GM12878 (cell line): ENCODE measurements at regions not wholly inside any gene's neighbourhood (a gene's known extent, or its start where the extent isn't known, plus 50 kb on each side); places are given as distances from the start of the nearest gene placed in this dataset.

Experiments used
- ATAC-seq: fragments of 200-7000 bp; cut with Tn5 transposase; 3 replicates; pipeline ENCODE4 v1.9.1; 2020; ENCODE audit warnings: mild to moderate bottlenecking, moderate library complexity
- BruUV-seq: library from RNA; stranded (reverse); fragments of 400-500 nt; replicated peaks from 2 replicates; lab custom pipeline; 2021; lab: Mats Ljungman, UMichigan
- CTCF ChIA-PET: fragments of 300-600 bp; sonication (Branson Sonifier 250); formaldehyde crosslinking; extraction: SDS; loops from one replicate; lab custom pipeline; 2021; ENCODE audit warnings: inconsistent platforms; lab: Yijun Ruan, JAX
- POLR2A ChIA-PET: fragments of 350-600 bp; formaldehyde crosslinking; extraction: SDS; loops from one replicate; lab custom pipeline; 2021; ENCODE audit warnings: inconsistent platforms; lab: Charles Lee
- RAD21 ChIA-PET: fragments of 300-600 bp; sonication (Branson Sonifier 250); formaldehyde crosslinking; loops from one replicate; lab custom pipeline; 2023; ENCODE audit warnings: antibody characterized with exemption; ENCODE audit not compliant: unreplicated experiment; lab: Charles Lee
- SMC1A ChIA-PET: fragments of 300-600 bp; sonication (Branson Sonifier 250); formaldehyde crosslinking; loops from one replicate; lab custom pipeline; 2023; ENCODE audit not compliant: unreplicated experiment, uncharacterized antibody; lab: Charles Lee
- DNase-seq: peaks from one replicate; pipeline ENCODE4 v3.0.0-alpha.2; 2011; ENCODE audit warnings: low read depth, low spot score
- FAIRE-seq: peaks from 3 replicates; lab custom pipeline; 2011; peaks lifted over from hg19 to GRCh38; lab: Jason Lieb, UNC
- H2AFZ ChIP-seq: 2 replicates; pipeline ENCODE4 v1.6.0; 2011; ENCODE audit warnings: low read depth, low read length, control low read depth; ENCODE audit not compliant: control insufficient read depth
- H3K27ac ChIP-seq: 2 replicates; pipeline ENCODE4 v1.5.1; 2011; ENCODE audit warnings: control low read depth; ENCODE audit not compliant: control insufficient read depth, insufficient read depth
- H3K27me3 ChIP-seq, 2 experiments: replicated peaks in 1 of 2; 2 replicates each; pipeline versions ENCODE4 v1.6.0 to v1.6.1; 2011; ENCODE audit warnings: low read length in 1 of 2; ENCODE audit not compliant: control insufficient read depth in 2 of 2, insufficient read depth in 2 of 2
- H3K36me3 ChIP-seq, 2 experiments: 2 replicates each; pipeline ENCODE4 v1.5.1; 2011; ENCODE audit warnings: low read length in 1 of 2; ENCODE audit not compliant: control insufficient read depth in 2 of 2, insufficient read depth in 2 of 2
- H3K4me1 ChIP-seq: 2 replicates; pipeline ENCODE4 v1.6.1; 2011; ENCODE audit warnings: mild to moderate bottlenecking, low read length, moderate library complexity, mixed read lengths; ENCODE audit not compliant: control insufficient read depth, insufficient read depth
- H3K4me2 ChIP-seq: 2 replicates; pipeline ENCODE4 v1.6.0; 2011; ENCODE audit warnings: control low read depth; ENCODE audit not compliant: control insufficient read depth, insufficient read depth
- H3K4me3 ChIP-seq: fragments of 200-600 bp; sonication (generic); 2 replicates; pipeline ENCODE4 v1.5.1; 2016
- H3K79me2 ChIP-seq: 2 replicates; pipeline ENCODE4 v1.6.0; 2011; ENCODE audit warnings: low read length; ENCODE audit not compliant: control insufficient read depth, insufficient read depth
- H3K9ac ChIP-seq: 2 replicates; pipeline ENCODE4 v1.8.0; 2011; ENCODE audit warnings: low read length, control low read depth, mixed read lengths; ENCODE audit not compliant: control insufficient read depth, insufficient read depth
- H3K9me3 ChIP-seq: replicated peaks from 3 replicates; pipeline ENCODE4 v1.5.1; 2011; ENCODE audit warnings: mild to moderate bottlenecking, low read length; ENCODE audit not compliant: control insufficient read depth, insufficient read depth
- H4K20me1 ChIP-seq: 2 replicates; pipeline ENCODE4 v1.6.0; 2011; ENCODE audit not compliant: control insufficient read depth, insufficient read depth
- CHD4 ChIP-seq: fragments of 200-600 bp; sonication (generic); IDR thresholded peaks from 2 replicates; pipeline ENCODE4 v1.6.1; 2016; ENCODE audit warnings: mild to moderate bottlenecking
- CREB1 ChIP-seq: IDR thresholded peaks from 2 replicates; pipeline ENCODE4 v1.6.1; 2012; ENCODE audit warnings: low read depth, mild to moderate bottlenecking, inconsistent platforms
- CREM ChIP-seq: IDR thresholded peaks from 2 replicates; pipeline ENCODE4 v1.6.1; 2014; ENCODE audit warnings: antibody characterized with exemption, low read depth
- HDGF ChIP-seq: fragments of 450-650 bp; IDR thresholded peaks from 2 replicates; pipeline ENCODE4 v1.6.1; 2016; ENCODE audit warnings: antibody characterized with exemption
- LARP7 ChIP-seq: fragments of 450-650 bp; IDR thresholded peaks from 2 replicates; pipeline ENCODE4 v1.6.1; 2017; ENCODE audit warnings: mild to moderate bottlenecking
- NFYA ChIP-seq: IDR thresholded peaks from 2 replicates; pipeline ENCODE4 v1.6.1; 2011; ENCODE audit warnings: low read depth, mild to moderate bottlenecking, low read length, improper control_type of control experiment, borderline replicate concordance
- NR2C1 ChIP-seq: fragments of 450-650 bp; IDR thresholded peaks from 2 replicates; pipeline ENCODE4 v1.6.1; 2017; ENCODE audit warnings: antibody characterized with exemption, mild to moderate bottlenecking, moderate library complexity
- PML ChIP-seq: IDR thresholded peaks from 2 replicates; pipeline ENCODE4 v1.6.1; 2012; ENCODE audit warnings: low read length, inconsistent platforms
- RFX5 ChIP-seq: IDR thresholded peaks from 2 replicates; pipeline ENCODE4 v1.6.1; 2011; ENCODE audit warnings: low read depth, low read length, improper control_type of control experiment
- SIX5 ChIP-seq: IDR thresholded peaks from 2 replicates; pipeline ENCODE4 v1.6.1; 2011; ENCODE audit warnings: mild to moderate bottlenecking, low read depth, low read length, moderate library complexity; ENCODE audit not compliant: severe bottlenecking
- SUZ12 ChIP-seq: fragments of 200-600 bp; sonication (generic); IDR thresholded peaks from one replicate; pipeline ENCODE4 v1.6.1; 2018; ENCODE audit warnings: antibody characterized with exemption, mild to moderate bottlenecking; ENCODE audit not compliant: unreplicated experiment
- USF2 ChIP-seq: IDR thresholded peaks from 2 replicates; pipeline ENCODE4 v1.6.1; 2011; ENCODE audit warnings: low read depth, low read length, improper control_type of control experiment, borderline replicate concordance
- WGBS: methylation state at CpG from one replicate; pipeline ENCODE4 v1.1.6; 2016; ENCODE audit warnings: low lambda C conversion rate; ENCODE audit not compliant: insufficient replicate concordance, insufficient coverage; ENCODE audit errors: missing lambda C conversion rate; 5-methylcytosine and 5-hydroxymethylcytosine counted together
- in situ Hi-C: fragments of 300-500 bp; cut with MboI; formaldehyde crosslinking; loops from 9 replicates; pipeline ENCODE4 v1.14.3; 2018; ENCODE audit warnings: mixed read lengths
- intact Hi-C: fragments of 100-400 bp; cut with micrococcal nuclease; formaldehyde crosslinking; loops from one replicate; pipeline ENCODE4 v1.14.2; 2022; ENCODE audit not compliant: unreplicated experiment

GRCh38 chr3:81390796-81391195 lies 370.6 kb downstream of the GBE1 start (continued):
- TF ChIP-seq CREM (no peak), PML (no peak)
- TF ChIP-seq, all 136 proteins: peak for 0

GRCh38 chr3:81388191-81388590 lies 373.3 kb downstream of the GBE1 start:
- H3K27me3 ChIP-seq = no peaks in the 10 kb centered on the region
- ATAC-seq = no peak
- SMC1A ChIA-PET = no interaction called here
- no peak for TF ChIP-seq LARP7
- no peak for TF ChIP-seq HDGF
- TF ChIP-seq NFYA = no peak
- no peak for TF ChIP-seq USF2
- TF ChIP-seq RFX5 = no peak
- TF ChIP-seq SUZ12 = no peak
- TF ChIP-seq CREB1 = no peak
- no peak for TF ChIP-seq SIX5
- TF ChIP-seq CHD4 = no peak
- no peak for TF ChIP-seq NR2C1
- FAIRE-seq = no peak
- DNase-seq = no peak
- no peaks in the 10 kb centered on the region for H3K79me2 ChIP-seq
- CTCF ChIA-PET = no interaction called here
- RAD21 ChIA-PET = no interaction called here
- H3K4me3 ChIP-seq = no peak overlapping the region
- BruUV-seq = no TSS peak
- intact Hi-C loops (no loop called here), in situ Hi-C loops (no loop called here)
- no peak overlapping the region for H3K27ac ChIP-seq
- no peak overlapping the region for H3K4me2 ChIP-seq
- no peaks in the 10 kb centered on the region for H4K20me1 ChIP-seq
- WGBS = 7% methylated on average over 4 of the region's 4 CpGs
- no peaks in the 10 kb centered on the region for H3K9me3 ChIP-seq
- no peak overlapping the region for H3K9ac ChIP-seq
- no peak overlapping the region for H2AFZ ChIP-seq
- POLR2A ChIA-PET = no interaction called here
- no peaks in the 10 kb centered on the region for H3K4me1 ChIP-seq
- H3K36me3 ChIP-seq = no peaks in the 10 kb centered on the region
